Lower leg skin (tissue), 4 donors: ENCODE measurements at regions not wholly inside any gene's neighbourhood (a gene's known extent, or its start where the extent isn't known, plus 50 kb on each side); places are given as distances from the start of the nearest gene placed in this dataset.

Experiments
- DNase-seq, 2 donors: peaks; one replicate each; pipeline ENCODE4 v3.0.0-alpha.2; 2019; ENCODE audit warnings: low spot score in 2 of 2
- H3K4me3 ChIP-seq: fragments of 200-600 bp; sonication (generic); 2 replicates; pipeline ENCODE4 v1.5.1; 2017; ENCODE audit warnings: mild to moderate bottlenecking, low read depth; ENCODE audit not compliant: poor library complexity, severe bottlenecking
- CTCF ChIP-seq, 3 donors: fragments of 450-650 bp; IDR thresholded peaks; one replicate each; pipeline ENCODE4 v1.5.1; 2016; ENCODE audit warnings: antibody characterized with exemption in 3 of 3, mild to moderate bottlenecking in 3 of 3, moderate library complexity in 2 of 3
- POLR2A ChIP-seq, 2 donors: fragments of 450-650 bp; IDR thresholded peaks; one replicate each; pipeline ENCODE4 v1.6.1; 2016 to 2017; ENCODE audit warnings: antibody characterized with exemption in 2 of 2, mild to moderate bottlenecking in 1 of 2, moderate library complexity in 1 of 2
- WGBS, 2 donors: methylation state at CpG; one replicate each; pipeline ENCODE4 v1.1.5; 2018; 5-methylcytosine and 5-hydroxymethylcytosine counted together
- intact Hi-C: fragments of 100-400 bp; cut with DNase I; formaldehyde crosslinking; loops from one replicate; pipeline ENCODE4 v1.15.0; 2023; ENCODE audit warnings: low total_unique reads

DNA sequence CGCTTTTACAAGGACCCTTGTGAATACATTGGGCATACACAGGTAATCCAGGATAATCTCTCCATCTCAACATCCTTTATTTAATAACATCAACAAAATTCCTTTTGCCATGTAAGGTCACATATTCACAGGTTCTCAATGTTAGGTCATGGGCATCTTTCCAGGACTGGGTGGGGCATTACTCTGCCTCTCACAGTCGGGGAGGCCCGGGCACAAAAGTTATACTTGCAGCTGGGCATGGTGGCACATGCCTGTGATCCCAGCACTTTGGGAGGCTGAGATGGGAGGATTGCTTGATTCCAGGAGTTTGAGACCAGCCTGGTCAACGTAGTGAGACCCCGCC, 93.7 kb upstream of the AP1S2 start:
- no peak overlapping the region for H3K4me3 ChIP-seq
- no peak for DNase-seq
- no peak for TF ChIP-seq CTCF (IDR thresholded peaks at IDR 0.05)
- no peak for TF ChIP-seq POLR2A (IDR thresholded peaks at IDR 0.05)
- WGBS, 2 donors = 74 to 77% methylated on average over 5 of the region's 5 CpGs
- intact Hi-C loops = no loop called here

- intact Hi-C loops = no loop called here
- no peak for TF ChIP-seq CTCF (IDR thresholded peaks at IDR 0.05)
- no peak for TF ChIP-seq POLR2A (IDR thresholded peaks at IDR 0.05)
- no peak for DNase-seq
- WGBS, 2 donors = 0 to 8% methylated on average over 1 of the region's 1 CpG
- H3K4me3 ChIP-seq = no peak overlapping the region
These were observed 93.2 kb upstream of the AP1S2 start for GRCh38 chrX:15947648-15948317.

DNA sequence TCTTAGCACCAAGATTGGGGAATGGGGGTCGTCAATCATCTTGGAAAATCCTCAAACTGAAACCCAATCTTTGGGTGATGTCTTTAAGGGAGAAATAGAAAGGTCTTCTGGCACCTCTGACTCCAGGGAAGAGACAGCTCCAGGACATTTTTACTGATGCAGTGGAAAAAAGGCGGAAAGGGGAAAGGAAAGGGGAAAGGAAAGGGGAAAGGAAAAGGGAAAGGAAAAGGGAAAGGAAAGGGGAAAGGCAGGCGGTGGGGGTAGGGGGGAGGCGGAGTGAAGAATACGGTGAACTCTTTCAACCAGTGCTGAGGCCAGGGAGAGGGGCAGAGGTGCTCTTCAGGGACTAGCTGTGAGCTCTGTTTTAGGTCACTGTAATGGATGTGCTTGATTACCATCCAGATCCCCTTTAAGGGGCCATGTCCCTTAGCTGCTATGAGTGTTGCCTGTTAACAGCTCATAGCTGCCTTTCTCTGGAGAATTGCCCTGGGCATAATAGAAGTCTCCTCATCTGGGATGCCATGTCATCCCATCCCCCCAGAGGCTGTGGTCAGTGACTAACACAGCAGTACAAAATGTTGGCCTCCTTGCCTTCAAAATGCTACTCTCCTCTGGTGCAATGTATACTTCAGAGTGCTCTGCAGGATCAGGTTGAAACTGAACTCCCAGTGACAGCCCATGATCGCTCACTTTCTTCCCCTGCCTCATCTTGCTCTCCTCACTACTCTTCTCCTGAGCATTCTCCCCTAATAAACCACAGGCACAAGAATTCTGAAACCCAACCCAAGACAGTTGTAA, 92.4 kb upstream of the AP1S2 start:
- DNase-seq = no peak
- intact Hi-C loops = no loop called here
- no peak overlapping the region for H3K4me3 ChIP-seq
- 62 to 76% methylated on average over 6 of the region's 6 CpGs for WGBS, 2 donors
- TF ChIP-seq CTCF (IDR thresholded peaks at IDR 0.05) (no peak), POLR2A (IDR thresholded peaks at IDR 0.05) (no peak)

DNA sequence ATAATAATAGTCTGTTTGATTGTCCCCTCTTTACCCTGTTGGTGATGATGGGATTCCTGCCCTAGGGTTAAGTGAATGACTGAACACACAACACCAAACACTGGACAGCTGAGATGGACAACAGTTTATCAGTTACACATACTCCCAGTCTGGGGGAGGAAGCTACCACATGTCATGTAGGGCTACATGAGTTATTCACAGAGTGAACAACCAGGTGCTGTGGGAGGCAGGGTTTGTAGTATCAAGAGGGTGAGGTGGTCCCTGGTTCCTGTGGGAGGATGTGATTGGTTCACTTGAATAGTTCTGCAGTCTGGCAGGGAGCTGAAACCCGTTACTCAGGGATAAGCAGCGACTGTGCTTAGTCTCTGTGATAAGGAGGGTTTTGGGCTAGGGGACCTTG, 88.8 kb upstream of the AP1S2 start:
- intact Hi-C loops = no loop called here
- no peak for TF ChIP-seq CTCF (IDR thresholded peaks at IDR 0.05)
- no peak for TF ChIP-seq POLR2A (IDR thresholded peaks at IDR 0.05)

GRCh38 chrX:15942307-15942706, 87.7 kb upstream of the AP1S2 start:
- H3K4me3 ChIP-seq = no peak overlapping the region
- intact Hi-C loops = no loop called here
- 45 to 94% methylated on average over 2 of the region's 2 CpGs for WGBS, 2 donors
- no peak for DNase-seq
- TF ChIP-seq POLR2A (IDR thresholded peaks at IDR 0.05) (no peak), CTCF (IDR thresholded peaks at IDR 0.05) (no peak)

More for the DNA sequence above, 88.8 kb upstream of the AP1S2 start:
- H3K4me3 ChIP-seq = no peak overlapping the region
- 80 to 94% methylated on average over 2 of the region's 2 CpGs for WGBS, 2 donors
- DNase-seq = no peak
